Right atrium auricular region (tissue), 2 donors: ENCODE measurements at regions not wholly inside any gene's neighbourhood (a gene's known extent, or its start where the extent isn't known, plus 50 kb on each side); places are given as distances from the start of the nearest gene placed in this dataset.

ENCODE experiments used
- DNase-seq: peaks from one replicate; pipeline ENCODE4 v3.0.0-alpha.2; 2019; ENCODE audit warnings: low spot score
- H3K27ac ChIP-seq, 2 donors: fragments of 200-600 bp; sonication (generic); 1 replicate in 1 of 2; 2 replicates in 1 of 2; pipeline ENCODE4 v1.5.1; 2016 to 2019
- H3K27me3 ChIP-seq, 2 donors: fragments of 200-600 bp; sonication (generic); one replicate each; pipeline versions ENCODE4 v1.5.1 to v1.6.0; 2017 to 2019
- H3K36me3 ChIP-seq: fragments of 200-600 bp; sonication (generic); one replicate; pipeline ENCODE4 v1.5.1; 2016
- H3K4me1 ChIP-seq, 2 donors: fragments of 200-600 bp; sonication (generic); one replicate each; pipeline versions ENCODE4 v1.5.1 to v1.6.0; 2017 to 2019
- H3K4me3 ChIP-seq, 2 donors: fragments of 200-600 bp; sonication (generic); 1 replicate in 1 of 2; 2 replicates in 1 of 2; pipeline ENCODE4 v1.5.1; 2017 to 2019; ENCODE audit warnings: mild to moderate bottlenecking in 1 of 2, moderate library complexity in 1 of 2
- H3K9me3 ChIP-seq, 2 donors: fragments of 200-600 bp; sonication (generic); one replicate each; pipeline ENCODE4 v1.5.1; 2019
- CTCF ChIP-seq, 2 donors: fragments of 200-600 bp; sonication (generic); IDR thresholded peaks; one replicate each; pipeline ENCODE4 v1.5.1; 2019; ENCODE audit warnings: antibody characterized with exemption in 2 of 2

- no peak for DNase-seq
- Histone ChIP-seq H3K9me3 (no peaks in the 10 kb centered on the region), H3K36me3 (no peaks in the 10 kb centered on the region), H3K4me1 (peaks cover 0 to 11% of the 10 kb centered on the region in 2 donors), H3K27me3 (no peaks in the 10 kb centered on the region), H3K4me3 (no peak overlapping the region), H3K27ac (no peak overlapping the region)
- TF ChIP-seq CTCF (IDR thresholded peaks at IDR 0.05): no peak
Observed at GRCh38 chr10:78349911-78350663, 316.4 kb downstream of the RPS24 start.

DNA sequence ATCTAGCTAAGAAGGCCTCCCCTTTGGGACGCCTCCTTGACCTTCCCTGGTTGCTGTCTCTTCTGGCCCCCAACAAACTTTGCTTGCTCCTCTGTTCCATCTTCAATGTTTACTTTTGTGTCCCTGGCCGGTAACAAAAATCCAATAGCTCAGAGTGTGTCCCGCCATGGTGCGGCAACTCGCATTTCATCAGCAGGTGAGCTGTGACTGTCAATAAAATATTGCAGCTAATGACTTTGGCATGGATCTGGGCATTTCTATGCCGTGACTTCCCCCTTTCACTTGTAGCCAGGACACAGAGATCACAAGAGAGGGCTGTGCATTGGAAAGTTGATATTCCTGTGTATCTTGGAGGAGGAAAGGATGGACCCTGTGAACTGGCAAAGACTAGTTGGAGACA is 317.6 kb downstream of the RPS24 start:
- H3K4me1 ChIP-seq: peaks cover 0 to 11% of the 10 kb centered on the region in 2 donors
- no peak for DNase-seq

DNA sequence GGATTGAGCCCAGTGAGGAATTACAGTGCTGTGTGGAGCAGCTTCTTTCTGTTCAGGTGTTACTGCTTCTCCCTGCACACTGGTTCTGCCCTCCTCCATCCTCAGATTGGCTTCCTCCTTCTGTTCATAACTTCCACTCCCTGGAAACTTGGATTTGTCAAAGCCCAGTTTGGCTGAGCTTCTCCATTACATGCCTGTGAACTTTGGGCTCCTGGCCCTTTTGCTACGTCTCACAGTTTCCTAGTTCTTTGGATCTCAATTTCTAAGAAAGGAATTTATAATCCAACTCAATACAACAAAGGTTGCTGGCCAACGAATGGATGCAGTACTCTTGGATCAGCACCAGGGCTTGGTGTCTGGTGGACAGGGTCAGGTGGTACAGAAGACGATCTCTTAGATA is 318.1 kb downstream of the RPS24 start:
- Histone ChIP-seq H3K4me1 (peaks cover 0 to 11% of the 10 kb centered on the region in 2 donors), H3K4me3 (no peak overlapping the region), H3K27me3 (no peaks in the 10 kb centered on the region), H3K9me3 (no peaks in the 10 kb centered on the region), H3K36me3 (no peaks in the 10 kb centered on the region), H3K27ac (no peak overlapping the region)
- no peak for TF ChIP-seq CTCF (IDR thresholded peaks at IDR 0.05)
- DNase-seq: no peak

More for the DNA sequence above, 317.6 kb downstream of the RPS24 start:
- H3K27ac ChIP-seq: no peak overlapping the region
- no peaks in the 10 kb centered on the region for H3K36me3 ChIP-seq
- H3K9me3 ChIP-seq: no peaks in the 10 kb centered on the region
- no peak overlapping the region for H3K4me3 ChIP-seq
- H3K27me3 ChIP-seq: no peaks in the 10 kb centered on the region
- no peak for TF ChIP-seq CTCF (IDR thresholded peaks at IDR 0.05)

DNA sequence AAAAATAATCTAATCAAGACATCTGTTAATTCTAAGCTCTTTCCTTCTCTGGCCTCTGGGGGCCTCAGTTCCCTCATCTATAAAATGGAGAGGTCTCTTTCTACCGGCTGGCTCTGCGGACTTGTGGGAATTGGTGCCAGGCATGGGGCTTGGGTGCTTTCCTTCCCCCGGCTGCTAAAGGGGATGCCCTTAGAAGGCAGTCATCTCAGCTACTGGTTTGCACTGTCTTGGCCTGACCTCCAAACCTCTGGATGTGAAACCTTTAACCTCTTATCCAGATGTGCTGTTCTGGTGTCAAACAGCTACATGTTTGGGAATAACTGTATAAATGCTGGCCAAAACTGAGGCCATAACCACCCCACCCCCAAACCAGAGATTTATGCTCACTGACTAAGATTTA is 320.0 kb downstream of the RPS24 start:
- H3K4me1 ChIP-seq: peaks cover 0 to 11% of the 10 kb centered on the region in 2 donors
- no peak for DNase-seq
- no peaks in the 10 kb centered on the region for H3K27me3 ChIP-seq

DNA sequence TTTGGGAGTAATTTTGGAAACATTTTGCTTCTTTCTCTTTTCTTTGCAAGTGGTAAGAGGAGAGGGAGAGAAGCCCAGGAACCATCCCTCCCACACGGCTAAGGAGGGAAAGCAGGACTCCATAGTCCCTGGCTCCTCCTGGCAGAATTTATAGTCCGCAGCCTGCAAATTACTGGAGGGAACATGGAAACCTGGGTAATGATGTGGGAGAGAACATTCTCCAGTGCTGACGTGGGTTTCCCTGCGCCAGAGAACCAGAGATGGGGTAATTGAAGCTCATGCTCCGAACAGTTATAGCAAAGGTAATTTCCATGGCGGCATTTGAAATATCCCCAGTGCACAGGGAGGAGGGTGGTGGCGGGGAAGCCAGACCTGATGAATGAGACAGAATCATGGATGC is 320.4 kb downstream of the RPS24 start:
- DNase-seq: no peak
- Histone ChIP-seq H3K9me3 (no peaks in the 10 kb centered on the region), H3K27ac (no peak overlapping the region), H3K4me3 (no peak overlapping the region), H3K36me3 (no peaks in the 10 kb centered on the region), H3K27me3 (no peaks in the 10 kb centered on the region), H3K4me1 (peaks cover 0 to 6% of the 10 kb centered on the region in 2 donors)
- TF ChIP-seq CTCF (IDR thresholded peaks at IDR 0.05): no peak

More for the DNA sequence above, 320.0 kb downstream of the RPS24 start:
- Histone ChIP-seq H3K27ac (no peak overlapping the region), H3K9me3 (no peaks in the 10 kb centered on the region), H3K36me3 (no peaks in the 10 kb centered on the region), H3K4me3 (no peak overlapping the region)
- no peak for TF ChIP-seq CTCF (IDR thresholded peaks at IDR 0.05)
